ENCODE measurements at regions not wholly inside any gene's neighbourhood (a gene's known extent, or its start where the extent isn't known, plus 50 kb on each side); places are given as distances from the start of the nearest gene placed in this dataset.
A peak's percentile ranks its signal among the peaks of the same experiment; 100 is the strongest.

- no peak for DNase-seq (ENCODE audit: low read depth in 2 of 2)
Measured at GRCh38 chr16:49024896-49025295, 256.7 kb downstream of the CBLN1 start.

GRCh38 chr16:49024016-49024415, 257.6 kb downstream of the CBLN1 start:
- no peak for DNase-seq (ENCODE audit: low read depth in 2 of 2)

GRCh38 chr16:49023050-49023449, 258.6 kb downstream of the CBLN1 start:
- peak in 1 of 2 donors; percentile 41 for DNase-seq (ENCODE audit: low read depth in 2 of 2)

- no peak for DNase-seq (ENCODE audit: low read depth in 2 of 2)
Measured at GRCh38 chr16:49022351-49022963, 259.2 kb downstream of the CBLN1 start.

GRCh38 chr16:49021136-49021535, 260.5 kb downstream of the CBLN1 start:
- peak in 1 of 2 donors; percentile 42 for DNase-seq (ENCODE audit: low read depth in 2 of 2)

- DNase-seq (ENCODE audit: low read depth in 2 of 2), result no peak
Measured at GRCh38 chr16:49020436-49020835, 261.2 kb downstream of the CBLN1 start.

- no peak for DNase-seq (ENCODE audit: low read depth in 2 of 2)
Measured at GRCh38 chr16:49019831-49020230, 261.8 kb downstream of the CBLN1 start.

GRCh38 chr16:49019081-49019633, 262.5 kb downstream of the CBLN1 start:
- no peak for DNase-seq (ENCODE audit: low read depth in 2 of 2)

- no peak for DNase-seq (ENCODE audit: low read depth in 2 of 2)
Measured at GRCh38 chr16:49018259-49018931, 263.2 kb downstream of the CBLN1 start.

GRCh38 chr16:49017501-49017900, 264.1 kb downstream of the CBLN1 start:
- DNase-seq (ENCODE audit: low read depth in 2 of 2), result no peak

GRCh38 chr16:49016461-49016860, 265.2 kb downstream of the CBLN1 start:
- DNase-seq (ENCODE audit: low read depth in 2 of 2), result no peak

- no peak for DNase-seq (ENCODE audit: low read depth in 2 of 2)
Measured at GRCh38 chr16:49015225-49015592, 266.4 kb downstream of the CBLN1 start.

- DNase-seq (ENCODE audit: low read depth in 2 of 2), result no peak
Measured at GRCh38 chr16:49014277-49015224, 267.1 kb downstream of the CBLN1 start.

GRCh38 chr16:49013727-49014080, 267.9 kb downstream of the CBLN1 start:
- DNase-seq (ENCODE audit: low read depth in 2 of 2), result no peak

- DNase-seq (ENCODE audit: low read depth in 2 of 2), result no peak
Measured at GRCh38 chr16:49012961-49013726, 268.5 kb downstream of the CBLN1 start.

GRCh38 chr16:49011901-49012300, 269.7 kb downstream of the CBLN1 start:
- no peak for DNase-seq (ENCODE audit: low read depth in 2 of 2)

GRCh38 chr16:49010879-49011278, 270.8 kb downstream of the CBLN1 start:
- DNase-seq (ENCODE audit: low read depth in 2 of 2), result no peak

GRCh38 chr16:49010396-49010795, 271.2 kb downstream of the CBLN1 start:
- no peak for DNase-seq (ENCODE audit: low read depth in 2 of 2)

GRCh38 chr16:49009204-49009603, 272.4 kb downstream of the CBLN1 start:
- no peak for DNase-seq (ENCODE audit: low read depth in 2 of 2)

GRCh38 chr16:49003992-49004391, 277.6 kb downstream of the CBLN1 start:
- no peak for DNase-seq (ENCODE audit: low read depth in 2 of 2)

- DNase-seq (ENCODE audit: low read depth in 2 of 2), result no peak
Measured at GRCh38 chr16:49003022-49003421, 278.6 kb downstream of the CBLN1 start.
